GM23338 (cell line): ENCODE measurements at regions not wholly inside any gene's neighbourhood (a gene's known extent, or its start where the extent isn't known, plus 50 kb on each side); places are given as distances from the start of the nearest gene placed in this dataset.
A peak's percentile ranks its signal among the peaks of the same experiment; 100 is the strongest.

Experiments
- ATAC-seq: fragments of 200-7000 bp; cut with Tn5 transposase; 3 replicates; pipeline ENCODE4 v1.9.1; 2020
- DNase-seq: peaks from one replicate; pipeline ENCODE4 v3.0.0-alpha.2; 2015; ENCODE audit warnings: low spot score
- H2AFZ ChIP-seq: fragments of 200-600 bp; sonication (generic); 2 replicates; pipeline ENCODE4 v1.8.0; 2016; ENCODE audit warnings: antibody characterized with exemption, mild to moderate bottlenecking, moderate library complexity
- H3F3A ChIP-seq: fragments of 200-600 bp; sonication (generic); replicated peaks from 2 replicates; pipeline ENCODE4 v1.8.0; 2017; ENCODE audit warnings: antibody characterized with exemption, mixed run types, low read depth
- H3K27ac ChIP-seq: fragments of 200-600 bp; sonication (generic); 2 replicates; pipeline ENCODE4 v1.6.1; 2016; ENCODE audit warnings: low read depth
- H3K27me3 ChIP-seq: fragments of 200-600 bp; sonication (generic); 2 replicates; pipeline ENCODE4 v1.8.0; 2016; ENCODE audit warnings: mild to moderate bottlenecking, mixed run types, moderate library complexity; ENCODE audit not compliant: insufficient read depth
- H3K36me3 ChIP-seq: fragments of 200-600 bp; sonication (generic); 2 replicates; pipeline ENCODE4 v1.8.0; 2016; ENCODE audit warnings: mild to moderate bottlenecking; ENCODE audit not compliant: insufficient read depth
- H3K4me1 ChIP-seq: fragments of 200-600 bp; sonication (generic); 2 replicates; pipeline ENCODE4 v1.8.0; 2016; ENCODE audit warnings: mild to moderate bottlenecking, moderate library complexity; ENCODE audit not compliant: insufficient read depth
- H3K4me2 ChIP-seq: fragments of 200-600 bp; sonication (generic); 2 replicates; pipeline ENCODE4 v1.7.1; 2017; ENCODE audit warnings: mixed run types
- H3K4me3 ChIP-seq: fragments of 200-600 bp; sonication (generic); 2 replicates; pipeline ENCODE4 v1.6.1; 2016; ENCODE audit warnings: mixed run types
- H3K79me2 ChIP-seq: fragments of 200-600 bp; sonication (generic); replicated peaks from 2 replicates; pipeline ENCODE4 v1.8.0; 2017; ENCODE audit warnings: mild to moderate bottlenecking; ENCODE audit not compliant: insufficient read depth
- H3K9me2 ChIP-seq: fragments of 200-600 bp; sonication (generic); 2 replicates; pipeline ENCODE4 v1.8.0; 2017; ENCODE audit not compliant: insufficient read depth
- H4K20me1 ChIP-seq: fragments of 200-600 bp; sonication (generic); replicated peaks from 2 replicates; pipeline ENCODE4 v1.8.0; 2017; ENCODE audit warnings: mild to moderate bottlenecking; ENCODE audit not compliant: insufficient read depth
- H3K27ac Mint-ChIP-seq: 2 replicates; pipeline ENCODE4 v1.8.0; 2020; ENCODE audit warnings: inconsistent platforms, mild to moderate bottlenecking, moderate library complexity, mixed read lengths
- H3K27me3 Mint-ChIP-seq: 3 replicates; pipeline ENCODE4 v1.8.0; 2022; ENCODE audit warnings: low read depth, mild to moderate bottlenecking, moderate library complexity, mixed read lengths, inconsistent platforms; ENCODE audit not compliant: insufficient read depth, poor library complexity
- H3K36me3 Mint-ChIP-seq: 3 replicates; pipeline ENCODE4 v1.8.0; 2021; ENCODE audit warnings: low read depth, mild to moderate bottlenecking, inconsistent platforms, moderate library complexity, mixed read lengths
- H3K4me1 Mint-ChIP-seq: 3 replicates; pipeline ENCODE4 v1.8.0; 2020; ENCODE audit warnings: mild to moderate bottlenecking, inconsistent platforms, mixed read lengths
- H3K4me3 Mint-ChIP-seq: 3 replicates; pipeline ENCODE4 v1.8.0; 2021; ENCODE audit warnings: moderate library complexity, mild to moderate bottlenecking, inconsistent platforms, mixed read lengths
- H3K9me3 Mint-ChIP-seq: 3 replicates; pipeline ENCODE4 v1.8.0; 2020; ENCODE audit warnings: moderate library complexity, mild to moderate bottlenecking, inconsistent platforms, mixed read lengths
- EZH2phosphoT487 ChIP-seq: fragments of 200-600 bp; sonication (generic); IDR thresholded peaks from one replicate; pipeline ENCODE4 v1.8.1; 2018; ENCODE audit warnings: antibody characterized with exemption; ENCODE audit not compliant: unreplicated experiment
- JUNB ChIP-seq: IDR thresholded peaks from one replicate; pipeline ENCODE4 v1.6.1; 2016; ENCODE audit warnings: antibody characterized with exemption; ENCODE audit not compliant: unreplicated experiment
- NANOG ChIP-seq: IDR thresholded peaks from 2 replicates; pipeline ENCODE4 v1.6.1; 2016; ENCODE audit warnings: antibody characterized with exemption, borderline replicate concordance
- POLR2AphosphoS5 ChIP-seq: IDR thresholded peaks from 2 replicates; pipeline ENCODE4 v1.6.1; 2016; ENCODE audit warnings: antibody characterized with exemption, low read depth
- STAT1 ChIP-seq: IDR thresholded peaks from one replicate; pipeline ENCODE4 v1.6.1; 2016; ENCODE audit warnings: antibody characterized with exemption; ENCODE audit not compliant: unreplicated experiment
- ZNF114 ChIP-seq: fragments of 250-450 bp; sonication (Bioruptor Pico); IDR thresholded peaks from 2 replicates; pipeline ENCODE4 v1.5.0; 2020; ENCODE audit warnings: mild to moderate bottlenecking, moderate library complexity
- TF ChIP-seq, protein P1 (sequence below), 2 experiments: fragments of 200-600 bp in 1 of 2; sonication (generic) in 1 of 2; conservative IDR thresholded peaks; 2 replicates each; pipeline versions ENCODE4 v1.5.1 to v1.6.1; 2016 to 2017; ENCODE audit warnings: antibody characterized with exemption in 2 of 2, low read depth in 2 of 2, mild to moderate bottlenecking in 2 of 2, moderate library complexity in 1 of 2
- TF ChIP-seq, protein P2 (sequence below): fragments of 250-450 bp; sonication (Bioruptor Pico); IDR thresholded peaks from 2 replicates; pipeline ENCODE4 v1.5.0; 2020; ENCODE audit warnings: mild to moderate bottlenecking, moderate library complexity
- TF ChIP-seq, protein P3 (sequence below): IDR thresholded peaks from one replicate; pipeline ENCODE4 v1.6.1; 2018; ENCODE audit warnings: antibody characterized with exemption; ENCODE audit not compliant: unreplicated experiment

DNA sequence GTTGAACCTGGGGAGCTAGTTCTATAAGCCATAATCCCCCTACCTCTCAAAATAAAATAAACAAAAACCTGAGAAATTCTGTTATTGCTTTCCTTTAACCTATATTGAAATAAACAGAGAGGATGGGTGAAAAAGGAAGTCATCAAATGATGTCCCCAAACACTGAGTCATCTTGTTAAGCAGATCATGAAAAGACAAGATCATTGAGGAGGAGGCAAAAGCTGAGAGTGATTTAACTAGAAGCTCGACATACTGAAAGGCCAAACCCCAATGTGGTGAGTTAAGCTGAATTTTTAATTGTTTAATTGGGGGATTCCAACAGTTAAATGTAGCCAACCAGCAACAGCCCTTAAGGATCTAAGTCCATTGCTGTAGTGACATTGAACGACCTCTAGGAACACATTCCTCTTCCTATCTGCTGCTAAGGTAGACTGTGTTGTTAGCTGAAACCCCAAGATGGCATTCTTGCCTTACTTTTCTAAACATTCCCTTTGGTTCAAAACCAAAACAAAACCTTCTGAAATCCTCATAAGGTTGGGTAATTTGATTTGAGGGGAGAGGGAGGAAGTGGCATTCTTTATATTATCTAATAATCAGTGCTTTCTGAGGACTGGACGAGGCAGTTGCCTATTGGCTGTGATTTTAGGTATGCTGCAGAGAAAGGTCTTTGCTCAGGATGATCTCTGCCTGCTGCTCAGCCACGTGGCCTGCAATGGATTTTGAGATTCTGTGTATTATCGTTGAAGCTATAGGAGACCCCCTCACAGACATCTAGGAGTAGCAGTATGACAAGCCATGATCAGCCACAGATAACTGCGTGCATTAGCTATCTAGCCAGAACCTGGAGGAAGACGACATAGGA, 62.7 kb upstream of the BNIP2 start:
- Histone ChIP-seq H3F3A (no peaks in the 10 kb centered on the region), H3K4me3 (no peak overlapping the region), H3K4me1 (no peaks in the 10 kb centered on the region), H3K4me2 (no peak overlapping the region), H3K79me2 (no peaks in the 10 kb centered on the region), H3K27me3 (no peaks in the 10 kb centered on the region), H2AFZ (no peak overlapping the region), H3K36me3 (no peaks in the 10 kb centered on the region), H3K9me2 (no peaks in the 10 kb centered on the region), H4K20me1 (no peaks in the 10 kb centered on the region), H3K27ac (no peak overlapping the region)
- peak; percentile 88 for DNase-seq
- Mint-ChIP-seq H3K4me3 (no peak overlapping the region), H3K9me3 (no peaks in the 10 kb centered on the region), H3K27me3 (no peaks in the 10 kb centered on the region), H3K36me3 (no peaks in the 10 kb centered on the region), H3K27ac (no peak overlapping the region), H3K4me1 (no peaks in the 10 kb centered on the region)
- TF ChIP-seq, protein P1, sequence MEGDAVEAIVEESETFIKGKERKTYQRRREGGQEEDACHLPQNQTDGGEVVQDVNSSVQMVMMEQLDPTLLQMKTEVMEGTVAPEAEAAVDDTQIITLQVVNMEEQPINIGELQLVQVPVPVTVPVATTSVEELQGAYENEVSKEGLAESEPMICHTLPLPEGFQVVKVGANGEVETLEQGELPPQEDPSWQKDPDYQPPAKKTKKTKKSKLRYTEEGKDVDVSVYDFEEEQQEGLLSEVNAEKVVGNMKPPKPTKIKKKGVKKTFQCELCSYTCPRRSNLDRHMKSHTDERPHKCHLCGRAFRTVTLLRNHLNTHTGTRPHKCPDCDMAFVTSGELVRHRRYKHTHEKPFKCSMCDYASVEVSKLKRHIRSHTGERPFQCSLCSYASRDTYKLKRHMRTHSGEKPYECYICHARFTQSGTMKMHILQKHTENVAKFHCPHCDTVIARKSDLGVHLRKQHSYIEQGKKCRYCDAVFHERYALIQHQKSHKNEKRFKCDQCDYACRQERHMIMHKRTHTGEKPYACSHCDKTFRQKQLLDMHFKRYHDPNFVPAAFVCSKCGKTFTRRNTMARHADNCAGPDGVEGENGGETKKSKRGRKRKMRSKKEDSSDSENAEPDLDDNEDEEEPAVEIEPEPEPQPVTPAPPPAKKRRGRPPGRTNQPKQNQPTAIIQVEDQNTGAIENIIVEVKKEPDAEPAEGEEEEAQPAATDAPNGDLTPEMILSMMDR (conservative IDR thresholded peaks at IDR 0.05; ENCODE audit: low read depth in 2 of 2), result peak; percentile 88 to 92
- TF ChIP-seq EZH2phosphoT487 (no peak), POLR2AphosphoS5 (no peak), NANOG (no peak)
- peak; percentile 99 for ATAC-seq

DNA sequence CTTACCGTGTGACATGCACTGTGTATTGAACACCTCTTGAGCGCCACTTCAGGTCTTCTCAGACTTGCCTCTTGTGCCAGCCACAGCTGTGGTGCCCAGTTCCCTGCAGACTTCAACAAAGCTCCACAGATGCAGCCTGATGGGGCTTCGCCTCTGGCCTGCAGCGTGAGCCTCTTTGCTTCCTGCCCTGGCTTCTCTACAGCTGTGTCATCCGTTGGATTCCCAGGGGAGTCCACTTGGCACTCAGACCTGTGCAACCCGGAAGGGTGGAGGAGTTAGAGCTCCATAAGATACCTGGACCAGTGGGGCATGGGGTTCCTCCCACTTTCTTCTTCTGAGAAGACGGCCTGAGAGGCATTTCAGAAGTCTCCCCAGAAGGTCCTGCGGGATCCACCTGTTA, 57.7 kb upstream of the BNIP2 start:
- Histone ChIP-seq H3K4me2 (no peak overlapping the region), H3K27me3 (no peaks in the 10 kb centered on the region), H3F3A (no peaks in the 10 kb centered on the region), H3K27ac (no peak overlapping the region), H4K20me1 (no peaks in the 10 kb centered on the region), H3K4me3 (no peak overlapping the region), H3K9me2 (no peaks in the 10 kb centered on the region), H2AFZ (no peak overlapping the region), H3K36me3 (no peaks in the 10 kb centered on the region), H3K4me1 (no peaks in the 10 kb centered on the region), H3K79me2 (no peaks in the 10 kb centered on the region)
- peaks cover 8% of the 10 kb centered on the region for H3K9me3 Mint-ChIP-seq
- no peaks in the 10 kb centered on the region for H3K27me3 Mint-ChIP-seq
- no peak for TF ChIP-seq JUNB
- TF ChIP-seq, protein P2, sequence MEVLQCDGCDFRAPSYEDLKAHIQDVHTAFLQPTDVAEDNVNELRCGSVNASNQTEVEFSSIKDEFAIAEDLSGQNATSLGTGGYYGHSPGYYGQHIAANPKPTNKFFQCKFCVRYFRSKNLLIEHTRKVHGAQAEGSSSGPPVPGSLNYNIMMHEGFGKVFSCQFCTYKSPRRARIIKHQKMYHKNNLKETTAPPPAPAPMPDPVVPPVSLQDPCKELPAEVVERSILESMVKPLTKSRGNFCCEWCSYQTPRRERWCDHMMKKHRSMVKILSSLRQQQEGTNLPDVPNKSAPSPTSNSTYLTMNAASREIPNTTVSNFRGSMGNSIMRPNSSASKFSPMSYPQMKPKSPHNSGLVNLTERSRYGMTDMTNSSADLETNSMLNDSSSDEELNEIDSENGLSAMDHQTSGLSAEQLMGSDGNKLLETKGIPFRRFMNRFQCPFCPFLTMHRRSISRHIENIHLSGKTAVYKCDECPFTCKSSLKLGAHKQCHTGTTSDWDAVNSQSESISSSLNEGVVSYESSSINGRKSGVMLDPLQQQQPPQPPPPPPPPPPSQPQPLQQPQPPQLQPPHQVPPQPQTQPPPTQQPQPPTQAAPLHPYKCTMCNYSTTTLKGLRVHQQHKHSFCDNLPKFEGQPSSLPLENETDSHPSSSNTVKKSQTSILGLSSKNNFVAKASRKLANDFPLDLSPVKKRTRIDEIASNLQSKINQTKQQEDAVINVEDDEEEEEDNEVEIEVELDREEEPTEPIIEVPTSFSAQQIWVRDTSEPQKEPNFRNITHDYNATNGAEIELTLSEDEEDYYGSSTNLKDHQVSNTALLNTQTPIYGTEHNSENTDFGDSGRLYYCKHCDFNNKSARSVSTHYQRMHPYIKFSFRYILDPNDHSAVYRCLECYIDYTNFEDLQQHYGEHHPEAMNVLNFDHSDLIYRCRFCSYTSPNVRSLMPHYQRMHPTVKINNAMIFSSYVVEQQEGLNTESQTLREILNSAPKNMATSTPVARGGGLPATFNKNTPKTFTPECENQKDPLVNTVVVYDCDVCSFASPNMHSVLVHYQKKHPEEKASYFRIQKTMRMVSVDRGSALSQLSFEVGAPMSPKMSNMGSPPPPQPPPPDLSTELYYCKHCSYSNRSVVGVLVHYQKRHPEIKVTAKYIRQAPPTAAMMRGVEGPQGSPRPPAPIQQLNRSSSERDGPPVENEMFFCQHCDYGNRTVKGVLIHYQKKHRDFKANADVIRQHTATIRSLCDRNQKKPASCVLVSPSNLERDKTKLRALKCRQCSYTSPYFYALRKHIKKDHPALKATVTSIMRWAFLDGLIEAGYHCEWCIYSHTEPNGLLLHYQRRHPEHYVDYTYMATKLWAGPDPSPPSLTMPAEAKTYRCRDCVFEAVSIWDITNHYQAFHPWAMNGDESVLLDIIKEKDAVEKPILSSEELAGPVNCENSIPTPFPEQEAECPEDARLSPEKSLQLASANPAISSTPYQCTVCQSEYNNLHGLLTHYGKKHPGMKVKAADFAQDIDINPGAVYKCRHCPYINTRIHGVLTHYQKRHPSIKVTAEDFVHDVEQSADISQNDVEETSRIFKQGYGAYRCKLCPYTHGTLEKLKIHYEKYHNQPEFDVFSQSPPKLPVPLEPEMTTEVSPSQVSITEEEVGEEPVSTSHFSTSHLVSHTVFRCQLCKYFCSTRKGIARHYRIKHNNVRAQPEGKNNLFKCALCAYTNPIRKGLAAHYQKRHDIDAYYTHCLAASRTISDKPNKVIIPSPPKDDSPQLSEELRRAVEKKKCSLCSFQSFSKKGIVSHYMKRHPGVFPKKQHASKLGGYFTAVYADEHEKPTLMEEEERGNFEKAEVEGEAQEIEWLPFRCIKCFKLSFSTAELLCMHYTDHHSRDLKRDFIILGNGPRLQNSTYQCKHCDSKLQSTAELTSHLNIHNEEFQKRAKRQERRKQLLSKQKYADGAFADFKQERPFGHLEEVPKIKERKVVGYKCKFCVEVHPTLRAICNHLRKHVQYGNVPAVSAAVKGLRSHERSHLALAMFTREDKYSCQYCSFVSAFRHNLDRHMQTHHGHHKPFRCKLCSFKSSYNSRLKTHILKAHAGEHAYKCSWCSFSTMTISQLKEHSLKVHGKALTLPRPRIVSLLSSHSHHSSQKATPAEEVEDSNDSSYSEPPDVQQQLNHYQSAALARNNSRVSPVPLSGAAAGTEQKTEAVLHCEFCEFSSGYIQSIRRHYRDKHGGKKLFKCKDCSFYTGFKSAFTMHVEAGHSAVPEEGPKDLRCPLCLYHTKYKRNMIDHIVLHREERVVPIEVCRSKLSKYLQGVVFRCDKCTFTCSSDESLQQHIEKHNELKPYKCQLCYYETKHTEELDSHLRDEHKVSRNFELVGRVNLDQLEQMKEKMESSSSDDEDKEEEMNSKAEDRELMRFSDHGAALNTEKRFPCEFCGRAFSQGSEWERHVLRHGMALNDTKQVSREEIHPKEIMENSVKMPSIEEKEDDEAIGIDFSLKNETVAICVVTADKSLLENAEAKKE, result no peak
- TF ChIP-seq STAT1, result no peak
- TF ChIP-seq ZNF114 (CRISPR knock-in tag), result no peak
- TF ChIP-seq, protein P3, sequence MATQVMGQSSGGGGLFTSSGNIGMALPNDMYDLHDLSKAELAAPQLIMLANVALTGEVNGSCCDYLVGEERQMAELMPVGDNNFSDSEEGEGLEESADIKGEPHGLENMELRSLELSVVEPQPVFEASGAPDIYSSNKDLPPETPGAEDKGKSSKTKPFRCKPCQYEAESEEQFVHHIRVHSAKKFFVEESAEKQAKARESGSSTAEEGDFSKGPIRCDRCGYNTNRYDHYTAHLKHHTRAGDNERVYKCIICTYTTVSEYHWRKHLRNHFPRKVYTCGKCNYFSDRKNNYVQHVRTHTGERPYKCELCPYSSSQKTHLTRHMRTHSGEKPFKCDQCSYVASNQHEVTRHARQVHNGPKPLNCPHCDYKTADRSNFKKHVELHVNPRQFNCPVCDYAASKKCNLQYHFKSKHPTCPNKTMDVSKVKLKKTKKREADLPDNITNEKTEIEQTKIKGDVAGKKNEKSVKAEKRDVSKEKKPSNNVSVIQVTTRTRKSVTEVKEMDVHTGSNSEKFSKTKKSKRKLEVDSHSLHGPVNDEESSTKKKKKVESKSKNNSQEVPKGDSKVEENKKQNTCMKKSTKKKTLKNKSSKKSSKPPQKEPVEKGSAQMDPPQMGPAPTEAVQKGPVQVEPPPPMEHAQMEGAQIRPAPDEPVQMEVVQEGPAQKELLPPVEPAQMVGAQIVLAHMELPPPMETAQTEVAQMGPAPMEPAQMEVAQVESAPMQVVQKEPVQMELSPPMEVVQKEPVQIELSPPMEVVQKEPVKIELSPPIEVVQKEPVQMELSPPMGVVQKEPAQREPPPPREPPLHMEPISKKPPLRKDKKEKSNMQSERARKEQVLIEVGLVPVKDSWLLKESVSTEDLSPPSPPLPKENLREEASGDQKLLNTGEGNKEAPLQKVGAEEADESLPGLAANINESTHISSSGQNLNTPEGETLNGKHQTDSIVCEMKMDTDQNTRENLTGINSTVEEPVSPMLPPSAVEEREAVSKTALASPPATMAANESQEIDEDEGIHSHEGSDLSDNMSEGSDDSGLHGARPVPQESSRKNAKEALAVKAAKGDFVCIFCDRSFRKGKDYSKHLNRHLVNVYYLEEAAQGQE, result no peak
- H3K4me1 Mint-ChIP-seq, result no peaks in the 10 kb centered on the region
- DNase-seq (no peak), ATAC-seq (no peak)
- no peak overlapping the region for H3K4me3 Mint-ChIP-seq
- H3K27ac Mint-ChIP-seq, result no peak overlapping the region
- H3K36me3 Mint-ChIP-seq, result no peaks in the 10 kb centered on the region; the same call in 2 of the 3 replicates
